ENCODE measurements at regions not wholly inside any gene's neighbourhood (a gene's known extent, or its start where the extent isn't known, plus 50 kb on each side); places are given as distances from the start of the nearest gene placed in this dataset.

- no peak for TF ChIP-seq CTCF (conservative IDR thresholded peaks at IDR 0.05 in 1 of 2, IDR thresholded peaks at IDR 0.05 in 1 of 2; ENCODE audit: extremely low read depth in 1 of 2, insufficient read depth in 1 of 2, low read depth in 1 of 2, low read length in 2 of 2)
- TF ChIP-seq EZH2 (IDR thresholded peaks at IDR 0.05; ENCODE audit: borderline replicate concordance, low read length) = no peak
These were observed 287.8 kb upstream of the CDYL start for GRCh38 chr6:4488389-4488788.
